ENCODE measurements at regions not wholly inside any gene's neighbourhood (a gene's known extent, or its start where the extent isn't known, plus 50 kb on each side); places are given as distances from the start of the nearest gene placed in this dataset.

- Mint-ChIP-seq H3K4me1 (ENCODE audit: low read depth, unreplicated experiment) (no peaks in the 10 kb centered on the region), H3K27me3 (ENCODE audit: insufficient read depth, unreplicated experiment) (no peaks in the 10 kb centered on the region), H3K36me3 (ENCODE audit: insufficient read depth, unreplicated experiment) (no peaks in the 10 kb centered on the region), H3K4me3 (ENCODE audit: unreplicated experiment) (no peak overlapping the region), H3K9me3 (ENCODE audit: unreplicated experiment) (no peaks in the 10 kb centered on the region), H3K27ac (ENCODE audit: unreplicated experiment) (no peak overlapping the region)
- Histone ChIP-seq H3K4me1 (no peaks in the 10 kb centered on the region), H3K4me3 (ENCODE audit: low read depth, low read length) (no peak overlapping the region), H3K9me3 (no peaks in the 10 kb centered on the region), H3K27me3 (replicated peaks; ENCODE audit: control insufficient read depth, insufficient read depth, low read length) (no peaks in the 10 kb centered on the region), H3K36me3 (ENCODE audit: control insufficient read depth, insufficient read depth, low read length) (no peaks in the 10 kb centered on the region)
- intact Hi-C loops (cut with micrococcal nuclease; ENCODE audit: unreplicated experiment), result no loop called here
- ChIA-PET CTCF (no interaction called here), POLR2A (no interaction called here)
- no peak for DNase-seq
- no TSS peak for BruUV-seq (replicated peaks)
- TF ChIP-seq CTCF (IDR thresholded peaks at IDR 0.05; ENCODE audit: insufficient read depth in 1 of 2, low read depth in 1 of 2, low read length in 1 of 2, severe bottlenecking in 1 of 2, unreplicated experiment in 1 of 2), result no peak
These were observed 230.7 kb downstream of the FAT3 start for GRCh38 chr11:92455210-92455790.

- CTCF ChIA-PET, result no interaction called here
- POLR2A ChIA-PET, result no interaction called here
- DNase-seq, result no peak
These were observed 232.6 kb downstream of the FAT3 start for GRCh38 chr11:92457250-92457649.

GRCh38 chr11:92458486-92458885, 233.9 kb downstream of the FAT3 start:
- CTCF ChIA-PET, result no interaction called here
- H3K27ac Mint-ChIP-seq (ENCODE audit: unreplicated experiment), result no peak overlapping the region
- no peak for DNase-seq
- no peaks in the 10 kb centered on the region for H3K4me1 Mint-ChIP-seq (ENCODE audit: low read depth, unreplicated experiment)
- BruUV-seq (replicated peaks), result no TSS peak
- no peaks in the 10 kb centered on the region for H3K27me3 Mint-ChIP-seq (ENCODE audit: insufficient read depth, unreplicated experiment)
- H3K4me3 ChIP-seq (ENCODE audit: low read depth, low read length), result no peak overlapping the region
- no peaks in the 10 kb centered on the region for H3K36me3 Mint-ChIP-seq (ENCODE audit: insufficient read depth, unreplicated experiment)
- H3K4me1 ChIP-seq, result no peaks in the 10 kb centered on the region
- intact Hi-C loops (cut with micrococcal nuclease; ENCODE audit: unreplicated experiment), result no loop called here
- POLR2A ChIA-PET, result no interaction called here
- H3K36me3 ChIP-seq (ENCODE audit: control insufficient read depth, insufficient read depth, low read length), result no peaks in the 10 kb centered on the region
- no peak for TF ChIP-seq CTCF (IDR thresholded peaks at IDR 0.05; ENCODE audit: insufficient read depth in 1 of 2, low read depth in 1 of 2, low read length in 1 of 2, severe bottlenecking in 1 of 2, unreplicated experiment in 1 of 2)
- H3K27me3 ChIP-seq (replicated peaks; ENCODE audit: control insufficient read depth, insufficient read depth, low read length), result no peaks in the 10 kb centered on the region
- no peak overlapping the region for H3K4me3 Mint-ChIP-seq (ENCODE audit: unreplicated experiment)
- no peaks in the 10 kb centered on the region for H3K9me3 Mint-ChIP-seq (ENCODE audit: unreplicated experiment)
- H3K9me3 ChIP-seq, result no peaks in the 10 kb centered on the region

More at GRCh38 chr11:92457250-92457649, 232.6 kb downstream of the FAT3 start:
- intact Hi-C loops (cut with micrococcal nuclease; ENCODE audit: unreplicated experiment), result no loop called here
- Mint-ChIP-seq H3K27ac (ENCODE audit: unreplicated experiment) (no peak overlapping the region), H3K36me3 (ENCODE audit: insufficient read depth, unreplicated experiment) (no peaks in the 10 kb centered on the region), H3K27me3 (ENCODE audit: insufficient read depth, unreplicated experiment) (no peaks in the 10 kb centered on the region), H3K9me3 (ENCODE audit: unreplicated experiment) (no peaks in the 10 kb centered on the region), H3K4me1 (ENCODE audit: low read depth, unreplicated experiment) (no peaks in the 10 kb centered on the region), H3K4me3 (ENCODE audit: unreplicated experiment) (no peak overlapping the region)
- no peaks in the 10 kb centered on the region for H3K36me3 ChIP-seq (ENCODE audit: control insufficient read depth, insufficient read depth, low read length)
- no peaks in the 10 kb centered on the region for H3K9me3 ChIP-seq
- no peaks in the 10 kb centered on the region for H3K27me3 ChIP-seq (replicated peaks; ENCODE audit: control insufficient read depth, insufficient read depth, low read length)
- no peak overlapping the region for H3K4me3 ChIP-seq (ENCODE audit: low read depth, low read length)
- BruUV-seq (replicated peaks), result no TSS peak
- no peaks in the 10 kb centered on the region for H3K4me1 ChIP-seq
- TF ChIP-seq CTCF (IDR thresholded peaks at IDR 0.05; ENCODE audit: insufficient read depth in 1 of 2, low read depth in 1 of 2, low read length in 1 of 2, severe bottlenecking in 1 of 2, unreplicated experiment in 1 of 2), result no peak

Measured in Caco-2 (cell line).